ELF-1 (cell line): ENCODE measurements at regions not wholly inside any gene's neighbourhood (a gene's known extent, or its start where the extent isn't known, plus 50 kb on each side); places are given as distances from the start of the nearest gene placed in this dataset.

Experiments
- DNase-seq: peaks from one replicate; pipeline ENCODE4 v3.0.0-alpha.2; 2016; ENCODE audit warnings: low read depth, low spot score

GRCh38 chr3:116848248-116848829 is 138.8 kb downstream of the TUSC7 start:
- DNase-seq = no peak

GRCh38 chr3:116849261-116849688 is 139.7 kb downstream of the TUSC7 start:
- peak; percentile 38 for DNase-seq

GRCh38 chr3:116852803-116853202 is 143.2 kb downstream of the TUSC7 start:
- DNase-seq = no peak

GRCh38 chr3:116863270-116863770 is 153.7 kb downstream of the TUSC7 start:
- DNase-seq = no peak

GRCh38 chr3:116863822-116864589 is 154.4 kb downstream of the TUSC7 start:
- DNase-seq = peak; percentile 77

GRCh38 chr3:116864590-116864927 is 155.0 kb downstream of the TUSC7 start:
- DNase-seq = no peak

- DNase-seq = no peak
Observed at GRCh38 chr3:116870379-116870778, 160.8 kb downstream of the TUSC7 start.

GRCh38 chr3:116871905-116872304 is 162.3 kb downstream of the TUSC7 start:
- DNase-seq = no peak

GRCh38 chr3:116872688-116873087 is 163.1 kb downstream of the TUSC7 start:
- DNase-seq = no peak

- no peak for DNase-seq
Observed at GRCh38 chr3:116873142-116873541, 163.6 kb downstream of the TUSC7 start.

GRCh38 chr3:116877968-116878367 is 168.4 kb downstream of the TUSC7 start:
- DNase-seq = no peak

DNA sequence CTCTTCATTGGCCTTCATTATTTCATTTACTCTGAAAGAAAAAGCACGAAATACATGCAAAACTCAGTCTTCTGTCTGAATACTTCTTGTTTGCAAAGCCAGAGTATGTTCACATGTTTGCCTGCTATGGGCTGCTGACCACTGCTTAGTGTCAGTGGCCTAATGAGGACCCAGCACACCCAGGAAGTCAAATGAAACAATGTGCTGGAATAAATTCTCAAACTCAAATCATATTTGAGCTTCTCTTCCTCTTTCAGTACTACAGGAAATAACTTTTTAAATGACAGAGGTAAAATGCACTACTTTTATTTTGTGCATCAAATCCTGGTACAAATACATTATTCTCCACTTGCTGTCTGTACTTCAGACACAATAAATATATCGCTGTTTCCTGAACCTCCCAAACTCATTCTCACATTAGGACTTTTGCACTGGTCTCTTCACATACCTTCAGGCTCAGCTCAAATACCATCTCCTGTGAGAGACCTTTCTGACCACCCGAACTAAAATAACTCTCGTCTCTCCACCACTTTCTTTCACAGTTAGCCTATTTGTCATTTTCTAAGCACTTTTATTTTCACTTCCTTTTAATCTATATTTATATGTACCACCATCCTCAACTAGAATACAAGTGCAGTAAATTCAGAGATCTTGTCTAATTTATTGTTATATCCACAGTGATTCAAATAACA is 176.8 kb downstream of the TUSC7 start:
- DNase-seq = no peak

DNA sequence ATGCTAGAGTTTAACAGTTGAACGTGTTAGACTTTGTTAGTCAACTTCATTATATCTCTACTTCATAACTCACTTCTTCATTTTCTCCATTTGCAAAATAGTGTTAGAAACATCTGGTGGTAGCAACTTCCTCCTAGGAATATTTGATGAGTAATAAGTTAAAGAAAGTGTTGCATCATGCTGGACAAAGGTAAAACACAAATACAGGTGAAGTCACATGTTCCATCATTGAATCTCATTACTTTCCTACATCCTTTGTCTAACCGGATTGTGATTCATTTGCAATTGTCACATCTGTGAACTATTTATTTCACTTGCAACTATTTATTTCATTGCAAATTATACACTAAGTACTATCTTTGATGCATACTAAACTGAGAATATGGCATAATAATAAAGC is 186.5 kb downstream of the TUSC7 start:
- no peak for DNase-seq

GRCh38 chr3:116897382-116897781 is 187.8 kb downstream of the TUSC7 start:
- DNase-seq = no peak

DNA sequence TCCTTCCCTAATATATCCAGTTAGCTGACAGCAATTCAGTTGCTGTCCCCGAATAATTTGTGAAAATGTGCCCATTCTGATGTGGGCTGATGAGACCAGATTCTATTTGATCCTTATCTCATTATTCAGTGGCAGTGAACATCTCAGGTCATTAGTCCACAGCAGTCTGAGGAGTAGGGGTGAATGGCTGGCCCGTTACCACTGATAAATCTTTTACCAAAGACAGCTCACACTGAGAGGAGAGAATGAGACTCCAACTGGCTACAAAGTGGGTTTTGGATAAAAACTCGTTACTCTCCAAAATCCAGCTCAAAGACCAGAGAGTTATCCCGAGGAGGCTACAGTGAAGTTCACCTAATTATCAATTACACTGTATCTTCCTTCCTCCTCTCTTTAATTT is 189.7 kb downstream of the TUSC7 start:
- no peak for DNase-seq

DNA sequence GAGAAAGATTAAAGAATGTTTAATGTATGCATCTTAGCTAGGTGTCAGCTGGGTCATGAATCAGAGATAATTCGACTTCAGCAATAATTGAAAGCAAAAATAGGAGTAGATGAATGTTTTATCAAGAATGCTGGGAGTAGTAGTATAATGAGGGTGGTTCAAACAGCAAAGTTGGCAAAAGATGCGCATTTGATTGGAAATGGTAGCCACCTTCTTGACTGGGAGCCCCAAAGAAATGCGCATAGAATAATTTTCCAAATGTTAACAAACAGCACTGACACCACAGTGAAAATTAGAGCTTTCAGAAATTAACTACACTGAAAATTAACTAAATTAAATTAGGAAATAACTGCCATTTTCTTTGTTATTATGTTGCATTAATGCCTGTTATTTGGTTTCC is 195.8 kb downstream of the TUSC7 start:
- DNase-seq = no peak

DNA sequence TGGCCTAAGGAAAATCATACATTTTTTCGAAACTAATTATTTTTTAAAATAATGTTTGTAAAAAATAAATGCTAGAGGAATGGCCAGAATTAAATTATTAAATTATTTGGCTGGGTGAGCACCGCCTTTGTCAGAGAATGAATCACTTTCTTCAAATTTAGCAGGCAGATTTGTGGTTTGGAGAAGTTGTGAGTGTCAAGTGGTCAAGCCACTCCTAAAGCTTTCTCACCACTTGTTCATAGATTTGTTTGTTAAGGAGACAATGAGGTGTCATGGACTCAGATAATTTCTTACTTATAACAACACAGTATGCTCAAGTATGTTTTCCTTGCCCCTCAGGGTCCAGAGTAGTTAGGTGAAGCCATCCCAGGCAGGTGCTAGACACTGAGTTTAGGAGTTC is 196.2 kb downstream of the TUSC7 start:
- DNase-seq = no peak

DNA sequence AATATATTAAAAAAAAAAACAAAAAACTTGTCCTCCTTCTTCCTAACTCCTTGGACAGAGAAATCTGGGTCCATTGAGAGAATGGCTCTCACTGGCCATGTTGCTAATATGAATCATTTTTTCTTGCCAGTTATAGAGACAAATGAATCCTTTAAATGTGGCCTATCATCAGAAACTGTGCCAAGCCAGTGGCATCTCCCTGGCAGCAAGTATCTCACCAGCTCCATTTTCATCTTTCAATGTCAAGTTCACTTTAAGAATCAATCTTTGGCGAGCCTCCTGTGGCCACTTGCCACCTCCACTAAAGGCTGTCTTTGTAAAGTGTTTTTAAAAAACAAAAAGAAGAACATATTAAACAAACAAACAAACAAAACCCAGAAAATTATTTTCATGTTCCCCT is 202.5 kb downstream of the TUSC7 start:
- DNase-seq = no peak

- DNase-seq = no peak
Observed at GRCh38 chr3:116914004-116914403, 204.4 kb downstream of the TUSC7 start.

DNA sequence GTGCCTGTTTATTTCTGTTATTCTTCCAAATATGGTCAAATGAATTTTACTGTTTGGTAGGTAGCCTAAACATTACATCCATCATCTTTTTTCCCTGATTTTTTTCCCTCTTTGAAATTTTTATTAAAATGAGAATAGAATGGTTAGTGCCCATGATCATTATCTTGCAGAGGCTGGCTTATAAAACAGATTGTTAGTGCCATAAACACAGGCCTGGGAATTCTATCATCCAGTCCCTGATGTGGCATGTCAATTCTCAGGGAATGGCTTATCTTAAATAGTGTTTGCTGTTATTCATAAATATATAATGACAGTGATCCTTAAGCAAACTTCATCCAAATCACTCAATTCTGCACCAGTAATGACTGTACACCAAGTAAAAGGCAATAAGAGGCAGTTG is 207.3 kb downstream of the TUSC7 start:
- no peak for DNase-seq

DNA sequence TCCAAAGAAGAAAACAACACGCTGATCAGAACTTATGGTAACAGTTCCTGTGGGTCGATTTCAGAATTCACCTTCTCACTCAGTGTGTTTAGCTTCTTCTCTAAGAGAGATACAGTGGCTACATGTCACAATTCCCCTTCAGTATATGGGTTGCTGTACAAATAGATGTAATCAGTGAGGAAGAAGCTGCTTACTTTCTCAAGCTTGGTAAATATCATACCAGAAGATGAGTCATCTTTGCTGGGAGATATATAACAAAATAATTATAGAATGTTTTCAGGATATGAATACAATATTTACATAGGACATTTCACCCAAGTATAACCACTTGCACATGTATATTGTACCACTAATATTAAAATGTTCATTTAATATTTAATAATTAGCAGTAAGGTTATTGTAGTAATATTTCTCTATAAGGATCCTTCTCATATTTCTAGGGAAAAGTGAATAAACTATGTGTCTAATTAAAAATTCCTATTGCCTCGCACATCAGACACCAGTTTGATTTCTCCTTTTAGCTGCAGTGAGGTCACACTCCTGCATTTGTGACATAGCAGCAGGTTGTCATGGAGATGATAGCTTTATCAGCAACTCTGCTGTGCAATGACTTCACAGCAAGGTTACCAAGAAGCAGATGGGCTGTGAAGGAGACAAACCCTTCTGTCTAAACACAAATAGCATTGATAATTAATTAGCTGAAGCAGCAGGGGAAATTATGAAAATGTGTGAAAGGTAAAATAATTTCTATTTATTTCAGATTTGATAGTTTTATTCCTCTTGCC is 211.4 kb downstream of the TUSC7 start:
- DNase-seq = no peak

DNA sequence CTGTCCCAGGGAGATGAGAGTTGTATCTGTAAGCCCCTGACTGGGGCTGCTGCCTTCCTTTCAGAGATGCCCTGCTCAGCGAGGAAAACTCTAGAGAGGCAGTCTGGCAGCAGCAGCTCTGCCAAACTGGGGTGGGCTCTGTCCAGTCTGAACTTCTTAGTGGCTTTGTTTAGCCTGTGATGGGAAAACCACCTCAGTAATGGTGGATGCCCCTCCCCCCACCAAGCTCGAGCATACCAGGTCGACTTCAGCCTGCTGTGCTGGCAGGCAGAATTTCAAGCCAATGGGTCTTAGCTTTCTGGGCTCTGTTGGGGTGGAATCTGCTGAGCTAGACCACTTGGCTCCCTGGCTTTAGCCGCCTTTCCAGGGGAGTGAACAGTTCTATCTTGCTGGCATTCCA is 218.3 kb downstream of the TUSC7 start:
- peak; percentile 21 for DNase-seq
